ENCODE measurements at regions not wholly inside any gene's neighbourhood (a gene's known extent, or its start where the extent isn't known, plus 50 kb on each side); places are given as distances from the start of the nearest gene placed in this dataset.

GRCh38 chr3:178259703-178260102 lies 276.5 kb upstream of the KCNMB2 start:
- no peak overlapping the region for H3K4me3 ChIP-seq (ENCODE audit: low read length)
- H3K4me2 ChIP-seq (ENCODE audit: low read length): no peak overlapping the region
- TF ChIP-seq TAF1 (IDR thresholded peaks at IDR 0.05; ENCODE audit: low read depth): no peak
- TF ChIP-seq EP300 (conservative IDR thresholded peaks at IDR 0.05; ENCODE audit: poor library complexity, severe bottlenecking): no peak
- no peak for TF ChIP-seq REST (IDR thresholded peaks at IDR 0.05; ENCODE audit: borderline replicate concordance)
- TF ChIP-seq SMC3 (conservative IDR thresholded peaks at IDR 0.05; ENCODE audit: poor library complexity): no peak
- TF ChIP-seq POLR2AphosphoS5 (IDR thresholded peaks at IDR 0.05): no peak
- no peak for TF ChIP-seq MXI1 (conservative IDR thresholded peaks at IDR 0.05; ENCODE audit: poor library complexity, severe bottlenecking)
- no peak for TF ChIP-seq CTCF (IDR thresholded peaks at IDR 0.05; ENCODE audit: poor library complexity, severe bottlenecking)
- no peak for TF ChIP-seq RAD21 (conservative IDR thresholded peaks at IDR 0.05)
- no peak overlapping the region for H3K9ac ChIP-seq (ENCODE audit: low read length)
- no peak overlapping the region for H3K27ac ChIP-seq (ENCODE audit: low read length)
- H3K9me3 ChIP-seq (ENCODE audit: low read length): no peaks in the 10 kb centered on the region
- H3K9me2 ChIP-seq (ENCODE audit: insufficient read depth, low read length): no peaks in the 10 kb centered on the region
- H2AFZ ChIP-seq (ENCODE audit: low read depth, low read length): no peak overlapping the region
- no peaks in the 10 kb centered on the region for H3K36me3 ChIP-seq (ENCODE audit: insufficient read depth, low read length)
- no peaks in the 10 kb centered on the region for H4K20me1 ChIP-seq (ENCODE audit: insufficient read depth)
- no peaks in the 10 kb centered on the region for H3K79me2 ChIP-seq (replicated peaks; ENCODE audit: insufficient read depth, low read length)
- no peaks in the 10 kb centered on the region for H3F3A ChIP-seq (ENCODE audit: insufficient read depth, low read length, poor library complexity, severe bottlenecking)
- H3K27me3 ChIP-seq (ENCODE audit: insufficient read depth, low read depth, low read length): no peaks in the 10 kb centered on the region

- H3K79me2 ChIP-seq (replicated peaks; ENCODE audit: insufficient read depth, low read length): no peaks in the 10 kb centered on the region
- H3K9me3 ChIP-seq (ENCODE audit: low read length): no peaks in the 10 kb centered on the region
- no peak overlapping the region for H3K9ac ChIP-seq (ENCODE audit: low read length)
- no peak overlapping the region for H2AFZ ChIP-seq (ENCODE audit: low read depth, low read length)
- H3K4me2 ChIP-seq (ENCODE audit: low read length): no peak overlapping the region
- H3K36me3 ChIP-seq (ENCODE audit: insufficient read depth, low read length): no peaks in the 10 kb centered on the region
- H3K4me3 ChIP-seq (ENCODE audit: low read length): no peak overlapping the region
- peak; percentile 18 for TF ChIP-seq POLR2AphosphoS5 (IDR thresholded peaks at IDR 0.05)
- TF ChIP-seq CTCF (IDR thresholded peaks at IDR 0.05; ENCODE audit: poor library complexity, severe bottlenecking): no peak
- peak; percentile 48 for TF ChIP-seq EP300 (conservative IDR thresholded peaks at IDR 0.05; ENCODE audit: poor library complexity, severe bottlenecking)
- H3K9me2 ChIP-seq (ENCODE audit: insufficient read depth, low read length): no peaks in the 10 kb centered on the region
- no peaks in the 10 kb centered on the region for H4K20me1 ChIP-seq (ENCODE audit: insufficient read depth)
- no peaks in the 10 kb centered on the region for H3F3A ChIP-seq (ENCODE audit: insufficient read depth, low read length, poor library complexity, severe bottlenecking)
- no peaks in the 10 kb centered on the region for H3K27me3 ChIP-seq (ENCODE audit: insufficient read depth, low read depth, low read length)
- H3K27ac ChIP-seq (ENCODE audit: low read length): no peak overlapping the region
Observed at GRCh38 chr3:178260887-178261565, 275.2 kb upstream of the KCNMB2 start.

Data from neural cell (in vitro differentiated cells).